Upper lobe of left lung (tissue), 4 donors: ENCODE measurements at regions not wholly inside any gene's neighbourhood (a gene's known extent, or its start where the extent isn't known, plus 50 kb on each side); places are given as distances from the start of the nearest gene placed in this dataset.

Source experiments
- EP300 ChIP-seq, 4 donors: sonication (generic); formaldehyde crosslinking; IDR thresholded peaks; one replicate each; pipeline ENCODE4 v1.5.1; 2017; ENCODE audit warnings: antibody characterized with exemption in 4 of 4, control low read depth in 2 of 4
- POLR2A ChIP-seq, 4 donors: fragments of 450-650 bp; IDR thresholded peaks; one replicate each; pipeline ENCODE4 v1.5.1; 2016 to 2017; ENCODE audit warnings: antibody characterized with exemption in 4 of 4, mild to moderate bottlenecking in 2 of 4
- POLR2AphosphoS5 ChIP-seq, 2 donors: sonication (generic); formaldehyde crosslinking; IDR thresholded peaks; one replicate each; pipeline ENCODE4 v1.5.1; 2017; ENCODE audit warnings: antibody characterized with exemption in 2 of 2
- TF ChIP-seq, protein P1 (sequence below), 6 experiments: fragments of 450-650 bp in 4 of 6; fragments of 200-600 bp in 2 of 6; sonication (generic) in 2 of 6; IDR thresholded peaks; one replicate each; pipeline ENCODE4 v1.5.1; 2016 to 2019; ENCODE audit warnings: antibody characterized with exemption in 6 of 6

DNA sequence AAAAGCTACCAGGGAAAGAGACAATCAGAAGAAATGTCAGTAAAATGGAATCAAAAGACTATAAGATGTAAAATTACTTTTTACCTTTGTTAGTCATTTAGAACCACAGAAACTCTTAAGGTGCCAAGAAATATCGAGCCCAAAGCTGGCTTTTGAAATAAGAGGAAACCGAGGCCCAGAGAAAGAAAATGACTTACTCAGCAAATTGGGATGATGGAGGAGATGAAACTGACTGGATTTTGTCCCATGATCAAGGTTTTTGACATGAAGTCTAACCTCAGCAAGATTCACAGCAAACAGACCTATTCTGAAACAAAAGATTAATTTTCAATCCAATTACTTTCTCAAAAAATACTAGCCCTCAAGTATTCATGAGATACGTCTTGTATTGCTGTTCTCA, 696.2 kb upstream of the WWC1 start:
- TF ChIP-seq, protein P1, sequence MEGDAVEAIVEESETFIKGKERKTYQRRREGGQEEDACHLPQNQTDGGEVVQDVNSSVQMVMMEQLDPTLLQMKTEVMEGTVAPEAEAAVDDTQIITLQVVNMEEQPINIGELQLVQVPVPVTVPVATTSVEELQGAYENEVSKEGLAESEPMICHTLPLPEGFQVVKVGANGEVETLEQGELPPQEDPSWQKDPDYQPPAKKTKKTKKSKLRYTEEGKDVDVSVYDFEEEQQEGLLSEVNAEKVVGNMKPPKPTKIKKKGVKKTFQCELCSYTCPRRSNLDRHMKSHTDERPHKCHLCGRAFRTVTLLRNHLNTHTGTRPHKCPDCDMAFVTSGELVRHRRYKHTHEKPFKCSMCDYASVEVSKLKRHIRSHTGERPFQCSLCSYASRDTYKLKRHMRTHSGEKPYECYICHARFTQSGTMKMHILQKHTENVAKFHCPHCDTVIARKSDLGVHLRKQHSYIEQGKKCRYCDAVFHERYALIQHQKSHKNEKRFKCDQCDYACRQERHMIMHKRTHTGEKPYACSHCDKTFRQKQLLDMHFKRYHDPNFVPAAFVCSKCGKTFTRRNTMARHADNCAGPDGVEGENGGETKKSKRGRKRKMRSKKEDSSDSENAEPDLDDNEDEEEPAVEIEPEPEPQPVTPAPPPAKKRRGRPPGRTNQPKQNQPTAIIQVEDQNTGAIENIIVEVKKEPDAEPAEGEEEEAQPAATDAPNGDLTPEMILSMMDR (IDR thresholded peaks at IDR 0.05): no peak
- TF ChIP-seq POLR2A (IDR thresholded peaks at IDR 0.05) (no peak), POLR2AphosphoS5 (IDR thresholded peaks at IDR 0.05) (no peak), EP300 (IDR thresholded peaks at IDR 0.05) (no peak)
